ENCODE measurements at regions not wholly inside any gene's neighbourhood (a gene's known extent, or its start where the extent isn't known, plus 50 kb on each side); places are given as distances from the start of the nearest gene placed in this dataset.

- H3K27ac ChIP-seq (ENCODE audit: low read length) = no peak overlapping the region
- no peaks in the 10 kb centered on the region for H3K9me3 ChIP-seq (replicated peaks; ENCODE audit: control insufficient read depth, low read depth, low read length)
- H3K27me3 ChIP-seq (ENCODE audit: control insufficient read depth, insufficient read depth, low read length) = no peaks in the 10 kb centered on the region
- no peaks in the 10 kb centered on the region for H3K4me1 ChIP-seq (ENCODE audit: control insufficient read depth, insufficient read depth, low read length)
- no peak overlapping the region for H3K4me3 ChIP-seq (ENCODE audit: low read length)
- H3K36me3 ChIP-seq (ENCODE audit: control insufficient read depth, insufficient read depth, low read length) = no peaks in the 10 kb centered on the region
- WGBS (ENCODE audit: insufficient coverage) = 83% methylated on average over 3 of the region's 4 CpGs
- no peak for DNase-seq
These were observed 761.4 kb upstream of the MAN1A1 start for GRCh38 chr6:120111001-120111400.

- Histone ChIP-seq H3K36me3 (ENCODE audit: control insufficient read depth, insufficient read depth, low read length) (no peaks in the 10 kb centered on the region), H3K9me3 (replicated peaks; ENCODE audit: control insufficient read depth, low read depth, low read length) (no peaks in the 10 kb centered on the region), H3K4me3 (ENCODE audit: low read length) (no peak overlapping the region), H3K4me1 (ENCODE audit: control insufficient read depth, insufficient read depth, low read length) (no peaks in the 10 kb centered on the region), H3K27me3 (ENCODE audit: control insufficient read depth, insufficient read depth, low read length) (no peaks in the 10 kb centered on the region), H3K27ac (ENCODE audit: low read length) (no peak overlapping the region)
- no peak for DNase-seq
- WGBS (ENCODE audit: insufficient coverage) = no CpG with 5 or more reads among the region's 1 CpG
These were observed 758.7 kb upstream of the MAN1A1 start for GRCh38 chr6:120108061-120108795.

- Histone ChIP-seq H3K4me3 (ENCODE audit: low read length) (no peak overlapping the region), H3K27me3 (ENCODE audit: control insufficient read depth, insufficient read depth, low read length) (no peaks in the 10 kb centered on the region), H3K4me1 (ENCODE audit: control insufficient read depth, insufficient read depth, low read length) (no peaks in the 10 kb centered on the region), H3K36me3 (ENCODE audit: control insufficient read depth, insufficient read depth, low read length) (no peaks in the 10 kb centered on the region), H3K9me3 (replicated peaks; ENCODE audit: control insufficient read depth, low read depth, low read length) (no peaks in the 10 kb centered on the region), H3K27ac (ENCODE audit: low read length) (no peak overlapping the region)
- DNase-seq = no peak
These were observed 754.1 kb upstream of the MAN1A1 start for GRCh38 chr6:120103618-120104017.

GRCh38 chr6:120096696-120097260, 747.2 kb upstream of the MAN1A1 start:
- Histone ChIP-seq H3K36me3 (ENCODE audit: control insufficient read depth, insufficient read depth, low read length) (no peaks in the 10 kb centered on the region), H3K9me3 (replicated peaks; ENCODE audit: control insufficient read depth, low read depth, low read length) (no peaks in the 10 kb centered on the region), H3K4me3 (ENCODE audit: low read length) (no peak overlapping the region), H3K27ac (ENCODE audit: low read length) (no peak overlapping the region), H3K4me1 (ENCODE audit: control insufficient read depth, insufficient read depth, low read length) (no peaks in the 10 kb centered on the region), H3K27me3 (ENCODE audit: control insufficient read depth, insufficient read depth, low read length) (no peaks in the 10 kb centered on the region)
- DNase-seq = peak; percentile 14
- no CpG with 5 or more reads among the region's 2 CpGs for WGBS (ENCODE audit: insufficient coverage)

GRCh38 chr6:120083186-120083585, 733.6 kb upstream of the MAN1A1 start:
- no peak for DNase-seq
- Histone ChIP-seq H3K36me3 (ENCODE audit: control insufficient read depth, insufficient read depth, low read length) (no peaks in the 10 kb centered on the region), H3K4me1 (ENCODE audit: control insufficient read depth, insufficient read depth, low read length) (no peaks in the 10 kb centered on the region), H3K27me3 (ENCODE audit: control insufficient read depth, insufficient read depth, low read length) (no peaks in the 10 kb centered on the region), H3K27ac (ENCODE audit: low read length) (no peak overlapping the region), H3K9me3 (replicated peaks; ENCODE audit: control insufficient read depth, low read depth, low read length) (no peaks in the 10 kb centered on the region), H3K4me3 (ENCODE audit: low read length) (no peak overlapping the region)
- no CpG with 5 or more reads among the region's 5 CpGs for WGBS (ENCODE audit: insufficient coverage)

GRCh38 chr6:120077489-120077888, 727.9 kb upstream of the MAN1A1 start:
- Histone ChIP-seq H3K4me1 (ENCODE audit: control insufficient read depth, insufficient read depth, low read length) (no peaks in the 10 kb centered on the region), H3K36me3 (ENCODE audit: control insufficient read depth, insufficient read depth, low read length) (no peaks in the 10 kb centered on the region), H3K27me3 (ENCODE audit: control insufficient read depth, insufficient read depth, low read length) (no peaks in the 10 kb centered on the region), H3K27ac (ENCODE audit: low read length) (no peak overlapping the region), H3K9me3 (replicated peaks; ENCODE audit: control insufficient read depth, low read depth, low read length) (no peaks in the 10 kb centered on the region), H3K4me3 (ENCODE audit: low read length) (no peak overlapping the region)
- WGBS (ENCODE audit: insufficient coverage) = 9% methylated on average over 1 of the region's 2 CpGs
- DNase-seq = peak; percentile 33

GRCh38 chr6:120058410-120058809, 708.8 kb upstream of the MAN1A1 start:
- Histone ChIP-seq H3K36me3 (ENCODE audit: control insufficient read depth, insufficient read depth, low read length) (no peaks in the 10 kb centered on the region), H3K27me3 (ENCODE audit: control insufficient read depth, insufficient read depth, low read length) (no peaks in the 10 kb centered on the region), H3K9me3 (replicated peaks; ENCODE audit: control insufficient read depth, low read depth, low read length) (no peaks in the 10 kb centered on the region), H3K4me1 (ENCODE audit: control insufficient read depth, insufficient read depth, low read length) (no peaks in the 10 kb centered on the region), H3K27ac (ENCODE audit: low read length) (no peak overlapping the region), H3K4me3 (ENCODE audit: low read length) (no peak overlapping the region)
- no peak for DNase-seq
- WGBS (ENCODE audit: insufficient coverage) = no CpG with 5 or more reads among the region's 1 CpG

GRCh38 chr6:120056085-120056484, 706.5 kb upstream of the MAN1A1 start:
- 70% methylated on average over 2 of the region's 7 CpGs for WGBS (ENCODE audit: insufficient coverage)
- H3K4me3 ChIP-seq (ENCODE audit: low read length) = no peak overlapping the region
- DNase-seq = no peak
- no peaks in the 10 kb centered on the region for H3K9me3 ChIP-seq (replicated peaks; ENCODE audit: control insufficient read depth, low read depth, low read length)
- no peaks in the 10 kb centered on the region for H3K27me3 ChIP-seq (ENCODE audit: control insufficient read depth, insufficient read depth, low read length)
- H3K4me1 ChIP-seq (ENCODE audit: control insufficient read depth, insufficient read depth, low read length) = no peaks in the 10 kb centered on the region
- H3K27ac ChIP-seq (ENCODE audit: low read length) = no peak overlapping the region
- H3K36me3 ChIP-seq (ENCODE audit: control insufficient read depth, insufficient read depth, low read length) = no peaks in the 10 kb centered on the region

- H3K36me3 ChIP-seq (ENCODE audit: control insufficient read depth, insufficient read depth, low read length) = no peaks in the 10 kb centered on the region
- no peak overlapping the region for H3K27ac ChIP-seq (ENCODE audit: low read length)
- no peaks in the 10 kb centered on the region for H3K27me3 ChIP-seq (ENCODE audit: control insufficient read depth, insufficient read depth, low read length)
- H3K4me3 ChIP-seq (ENCODE audit: low read length) = no peak overlapping the region
- no peaks in the 10 kb centered on the region for H3K4me1 ChIP-seq (ENCODE audit: control insufficient read depth, insufficient read depth, low read length)
- WGBS (ENCODE audit: insufficient coverage) = 70% methylated on average over 4 of the region's 4 CpGs
- DNase-seq = no peak
- no peaks in the 10 kb centered on the region for H3K9me3 ChIP-seq (replicated peaks; ENCODE audit: control insufficient read depth, low read depth, low read length)
These were observed 705.5 kb upstream of the MAN1A1 start for GRCh38 chr6:120055071-120055470.

GRCh38 chr6:120039664-120040063, 690.1 kb upstream of the MAN1A1 start:
- DNase-seq = no peak
- Histone ChIP-seq H3K4me3 (ENCODE audit: low read length) (no peak overlapping the region), H3K9me3 (replicated peaks; ENCODE audit: control insufficient read depth, low read depth, low read length) (no peaks in the 10 kb centered on the region), H3K27ac (ENCODE audit: low read length) (no peak overlapping the region), H3K36me3 (ENCODE audit: control insufficient read depth, insufficient read depth, low read length) (no peaks in the 10 kb centered on the region), H3K4me1 (ENCODE audit: control insufficient read depth, insufficient read depth, low read length) (no peaks in the 10 kb centered on the region), H3K27me3 (ENCODE audit: control insufficient read depth, insufficient read depth, low read length) (no peaks in the 10 kb centered on the region)
- no CpG with 5 or more reads among the region's 2 CpGs for WGBS (ENCODE audit: insufficient coverage)

GRCh38 chr6:120031837-120032236, 682.3 kb upstream of the MAN1A1 start:
- whole genome bisulfite sequencing (ENCODE audit: insufficient coverage) = 80% methylated on average over 1 of the region's 2 CpGs
- Histone ChIP-seq H3K27ac (ENCODE audit: low read length) (no peak overlapping the region), H3K36me3 (ENCODE audit: control insufficient read depth, insufficient read depth, low read length) (no peaks in the 10 kb centered on the region), H3K27me3 (ENCODE audit: control insufficient read depth, insufficient read depth, low read length) (no peaks in the 10 kb centered on the region), H3K4me3 (ENCODE audit: low read length) (no peak overlapping the region), H3K9me3 (replicated peaks; ENCODE audit: control insufficient read depth, low read depth, low read length) (no peaks in the 10 kb centered on the region), H3K4me1 (ENCODE audit: control insufficient read depth, insufficient read depth, low read length) (no peaks in the 10 kb centered on the region)
- DNase-seq = no peak
